Erythroblast (primary cell): ENCODE measurements at regions not wholly inside any gene's neighbourhood (a gene's known extent, or its start where the extent isn't known, plus 50 kb on each side); places are given as distances from the start of the nearest gene placed in this dataset.

Source experiments
- GATA1 ChIP-seq: IDR thresholded peaks from 2 replicates; pipeline ENCODE4 v1.6.1; 2011; ENCODE audit warnings: low read depth, mild to moderate bottlenecking, control low read depth, low read length, moderate library complexity
- POLR2A ChIP-seq: IDR thresholded peaks from 2 replicates; pipeline ENCODE4 v1.6.1; 2011; ENCODE audit warnings: mild to moderate bottlenecking, low read length

DNA sequence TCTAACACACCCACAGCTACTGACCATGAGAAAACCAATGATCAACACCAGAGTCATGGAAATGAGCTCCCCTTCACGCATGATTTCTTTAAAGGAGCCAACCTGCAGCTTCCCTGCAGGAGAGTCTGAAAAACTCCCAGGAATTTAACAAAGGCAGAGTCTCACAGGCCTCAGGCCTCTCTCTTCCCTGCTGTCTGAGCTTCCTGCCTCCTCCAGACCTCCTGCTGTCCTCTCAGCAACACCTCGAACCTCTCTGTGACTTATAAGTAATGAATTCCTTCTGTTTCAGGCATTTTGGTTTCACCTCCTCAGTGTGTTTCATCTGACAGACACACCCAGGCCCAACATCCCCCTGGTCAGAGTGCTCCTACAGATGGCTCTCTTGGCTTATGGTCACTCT lies 1044.4 kb downstream of the UQCRFS1 start:
- TF ChIP-seq POLR2A (no peak), GATA1 (no peak)
